ENCODE measurements at regions not wholly inside any gene's neighbourhood (a gene's known extent, or its start where the extent isn't known, plus 50 kb on each side); places are given as distances from the start of the nearest gene placed in this dataset.

DNA sequence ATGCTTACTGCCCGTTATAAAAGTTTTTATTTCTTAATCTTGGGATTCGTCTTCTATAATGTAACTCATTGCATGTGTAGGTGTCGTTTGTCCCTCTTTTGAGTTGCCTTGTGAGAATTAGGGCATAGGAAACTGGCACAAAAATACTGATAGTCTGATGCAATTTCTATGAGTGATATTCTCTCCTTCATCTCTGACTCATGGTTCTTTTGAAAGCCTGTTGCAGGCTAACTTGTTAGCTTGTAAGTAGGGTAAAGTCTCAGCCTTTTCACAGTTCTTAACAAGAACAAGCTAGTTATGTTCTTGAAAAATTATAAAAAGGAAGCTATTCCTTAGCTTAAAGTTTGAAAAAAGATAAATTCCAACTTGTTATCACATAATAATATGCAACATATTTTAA is 1085.4 kb upstream of the NRXN1 start:
- no peak overlapping the region for H3K27ac ChIP-seq
- no peaks in the 10 kb centered on the region for H3K36me3 ChIP-seq
- no peak overlapping the region for H3K4me3 ChIP-seq
- DNase-seq: no peak
- H3K27me3 ChIP-seq: no peaks in the 10 kb centered on the region
- no peaks in the 10 kb centered on the region for H3K4me1 ChIP-seq
- H3K9me3 ChIP-seq: no peaks in the 10 kb centered on the region
- WGBS, 2 donors (ENCODE audit: low coverage in 1 of 2): 40 to 65% methylated on average over 3 of the region's 3 CpGs
- in situ Hi-C loops (cut with MboI; ENCODE audit: low pct_ligation_motif_present in 1 of 4, low pct_unique_long_range_greater_than_20kb in 1 of 4, low sequenced_read_pairs in 3 of 4): no loop called here
- intact Hi-C loops (cut with DNase I; ENCODE audit: low total_unique reads): no loop called here
- TF ChIP-seq POLR2A (IDR thresholded peaks at IDR 0.05) (no peak), POLR2AphosphoS5 (IDR thresholded peaks at IDR 0.05) (no peak)
- TF ChIP-seq, protein P1, sequence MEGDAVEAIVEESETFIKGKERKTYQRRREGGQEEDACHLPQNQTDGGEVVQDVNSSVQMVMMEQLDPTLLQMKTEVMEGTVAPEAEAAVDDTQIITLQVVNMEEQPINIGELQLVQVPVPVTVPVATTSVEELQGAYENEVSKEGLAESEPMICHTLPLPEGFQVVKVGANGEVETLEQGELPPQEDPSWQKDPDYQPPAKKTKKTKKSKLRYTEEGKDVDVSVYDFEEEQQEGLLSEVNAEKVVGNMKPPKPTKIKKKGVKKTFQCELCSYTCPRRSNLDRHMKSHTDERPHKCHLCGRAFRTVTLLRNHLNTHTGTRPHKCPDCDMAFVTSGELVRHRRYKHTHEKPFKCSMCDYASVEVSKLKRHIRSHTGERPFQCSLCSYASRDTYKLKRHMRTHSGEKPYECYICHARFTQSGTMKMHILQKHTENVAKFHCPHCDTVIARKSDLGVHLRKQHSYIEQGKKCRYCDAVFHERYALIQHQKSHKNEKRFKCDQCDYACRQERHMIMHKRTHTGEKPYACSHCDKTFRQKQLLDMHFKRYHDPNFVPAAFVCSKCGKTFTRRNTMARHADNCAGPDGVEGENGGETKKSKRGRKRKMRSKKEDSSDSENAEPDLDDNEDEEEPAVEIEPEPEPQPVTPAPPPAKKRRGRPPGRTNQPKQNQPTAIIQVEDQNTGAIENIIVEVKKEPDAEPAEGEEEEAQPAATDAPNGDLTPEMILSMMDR (IDR thresholded peaks at IDR 0.05): no peak

DNA sequence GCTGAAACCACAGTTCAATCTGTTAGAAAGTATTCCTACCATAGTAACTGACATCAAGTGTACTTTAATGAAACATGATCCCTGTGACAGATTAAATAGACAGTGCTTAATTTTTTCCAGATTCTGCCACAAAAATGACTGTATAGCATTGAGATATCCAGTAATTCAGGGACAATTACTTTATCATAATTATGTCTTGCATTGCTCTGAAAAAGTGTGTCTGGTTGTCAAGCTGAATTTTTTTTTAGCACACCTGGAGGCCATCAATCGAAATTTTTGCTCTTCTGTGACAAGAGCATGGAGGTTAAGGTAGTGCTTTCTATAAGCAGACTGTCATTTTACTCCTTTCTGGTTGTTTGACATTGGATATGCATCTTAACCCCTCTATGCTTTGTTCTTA is 1083.8 kb upstream of the NRXN1 start:
- 25 to 26% methylated on average over 1 of the region's 1 CpG for WGBS, 2 donors (ENCODE audit: low coverage in 1 of 2)
- Histone ChIP-seq H3K4me1 (no peaks in the 10 kb centered on the region), H3K4me3 (no peak overlapping the region), H3K27me3 (no peaks in the 10 kb centered on the region), H3K27ac (no peak overlapping the region), H3K9me3 (no peaks in the 10 kb centered on the region), H3K36me3 (no peaks in the 10 kb centered on the region)
- DNase-seq: no peak
- TF ChIP-seq, protein P1 (IDR thresholded peaks at IDR 0.05): no peak
- TF ChIP-seq EP300 (IDR thresholded peaks at IDR 0.05; ENCODE audit: low read depth): no peak
- no peak for TF ChIP-seq POLR2AphosphoS5 (IDR thresholded peaks at IDR 0.05)
- TF ChIP-seq POLR2A (IDR thresholded peaks at IDR 0.05): no peak
- intact Hi-C loops (cut with DNase I; ENCODE audit: low total_unique reads) (no loop called here), in situ Hi-C loops (cut with MboI; ENCODE audit: low pct_ligation_motif_present in 1 of 4, low pct_unique_long_range_greater_than_20kb in 1 of 4, low sequenced_read_pairs in 3 of 4) (no loop called here)

DNA sequence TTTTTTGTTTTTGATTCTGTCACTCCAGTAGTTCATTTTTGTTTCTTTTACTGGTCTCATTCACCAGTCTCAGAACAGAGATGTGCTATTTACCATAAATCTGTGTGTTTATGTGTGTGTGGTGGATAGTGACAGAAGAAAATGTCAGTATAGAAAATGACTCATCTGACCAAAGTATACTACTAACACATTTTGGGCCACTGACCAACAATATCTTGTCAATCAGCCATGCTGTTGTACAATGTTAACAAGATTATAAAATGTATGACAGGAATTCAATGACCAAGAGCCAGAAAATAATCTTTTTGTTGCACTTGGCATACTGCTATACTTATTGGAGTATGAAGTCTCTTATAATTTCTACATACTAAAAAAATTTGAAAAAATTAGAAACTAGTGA is 1081.4 kb upstream of the NRXN1 start:
- intact Hi-C loops (cut with DNase I; ENCODE audit: low total_unique reads): no loop called here
- H3K4me1 ChIP-seq: no peaks in the 10 kb centered on the region
- in situ Hi-C loops (cut with MboI; ENCODE audit: low pct_ligation_motif_present in 1 of 4, low pct_unique_long_range_greater_than_20kb in 1 of 4, low sequenced_read_pairs in 3 of 4): no loop called here
- H3K9me3 ChIP-seq: no peaks in the 10 kb centered on the region
- no peak for DNase-seq
- TF ChIP-seq POLR2AphosphoS5 (IDR thresholded peaks at IDR 0.05): no peak
- H3K27me3 ChIP-seq: no peaks in the 10 kb centered on the region
- H3K36me3 ChIP-seq: no peaks in the 10 kb centered on the region
- no peak overlapping the region for H3K27ac ChIP-seq
- no peak overlapping the region for H3K4me3 ChIP-seq

- 69 to 74% methylated on average over 3 of the region's 3 CpGs for WGBS, 2 donors (ENCODE audit: low coverage in 1 of 2)
- Histone ChIP-seq H3K27ac (no peak overlapping the region), H3K9me3 (no peaks in the 10 kb centered on the region), H3K4me1 (no peaks in the 10 kb centered on the region), H3K36me3 (no peaks in the 10 kb centered on the region), H3K27me3 (no peaks in the 10 kb centered on the region), H3K4me3 (no peak overlapping the region)
- TF ChIP-seq POLR2AphosphoS5 (IDR thresholded peaks at IDR 0.05) (no peak), POLR2A (IDR thresholded peaks at IDR 0.05) (no peak), EP300 (IDR thresholded peaks at IDR 0.05; ENCODE audit: low read depth) (no peak)
- TF ChIP-seq, protein P1 (IDR thresholded peaks at IDR 0.05): no peak
- no peak for DNase-seq
- in situ Hi-C loops (cut with MboI; ENCODE audit: low pct_ligation_motif_present in 1 of 4, low pct_unique_long_range_greater_than_20kb in 1 of 4, low sequenced_read_pairs in 3 of 4) (no loop called here), intact Hi-C loops (cut with DNase I; ENCODE audit: low total_unique reads) (no loop called here)
These were observed 1080.2 kb upstream of the NRXN1 start for GRCh38 chr2:52112141-52112540.

GRCh38 chr2:52107124-52107523 is 1075.2 kb upstream of the NRXN1 start:
- intact Hi-C loops (cut with DNase I; ENCODE audit: low total_unique reads) (no loop called here), in situ Hi-C loops (cut with MboI; ENCODE audit: low pct_ligation_motif_present in 1 of 4, low pct_unique_long_range_greater_than_20kb in 1 of 4, low sequenced_read_pairs in 3 of 4) (no loop called here)
- Histone ChIP-seq H3K27me3 (no peaks in the 10 kb centered on the region), H3K4me1 (no peaks in the 10 kb centered on the region), H3K9me3 (no peaks in the 10 kb centered on the region), H3K4me3 (no peak overlapping the region), H3K27ac (no peak overlapping the region), H3K36me3 (no peaks in the 10 kb centered on the region)
- TF ChIP-seq, protein P1 (IDR thresholded peaks at IDR 0.05): no peak
- TF ChIP-seq POLR2A (IDR thresholded peaks at IDR 0.05): no peak
- no peak for TF ChIP-seq EP300 (IDR thresholded peaks at IDR 0.05; ENCODE audit: low read depth)
- no peak for TF ChIP-seq POLR2AphosphoS5 (IDR thresholded peaks at IDR 0.05)
- DNase-seq: no peak
- WGBS, 2 donors (ENCODE audit: low coverage in 1 of 2): 58 to 64% methylated on average over 3 to 6 of the region's 6 CpGs

All from transverse colon (tissue), 4 donors.